D721Med (cell line): ENCODE measurements at regions not wholly inside any gene's neighbourhood (a gene's known extent, or its start where the extent isn't known, plus 50 kb on each side); places are given as distances from the start of the nearest gene placed in this dataset.

ENCODE experiments used
- DNase-seq: peaks from one replicate; pipeline ENCODE4 v3.0.0; 2011; ENCODE audit warnings: low spot score; ENCODE audit not compliant: insufficient read length
- FAIRE-seq: peaks from 2 replicates; lab custom pipeline; 2011; peaks lifted over from hg19 to GRCh38; lab: Jason Lieb, UNC
- CTCF ChIP-seq: IDR thresholded peaks from 2 replicates; pipeline ENCODE4 v1.5.1; 2012; ENCODE audit warnings: mild to moderate bottlenecking, control low read depth; ENCODE audit not compliant: insufficient read depth; ENCODE audit errors: missing control alignments

DNA sequence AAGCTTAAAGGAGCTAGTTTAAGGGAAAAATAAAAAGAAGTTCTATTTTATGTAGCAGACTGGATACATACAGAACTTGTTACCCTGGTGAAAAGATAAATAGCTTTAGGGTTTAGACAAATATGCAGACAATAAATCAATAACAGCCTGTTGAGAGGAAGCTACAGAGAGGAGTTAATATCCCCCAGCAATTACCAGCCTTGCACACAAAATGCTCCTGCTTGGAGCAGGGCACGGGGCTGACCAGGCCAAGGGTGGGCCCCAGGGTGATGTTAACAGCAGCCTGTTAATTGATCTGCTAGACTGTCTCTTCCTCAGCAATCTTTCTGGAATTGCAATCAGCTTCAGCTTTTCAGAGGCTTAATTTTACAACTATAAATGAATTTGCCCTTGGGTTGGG lies 125.1 kb upstream of the SOX4 start:
- FAIRE-seq (no peak), DNase-seq (no peak)
- TF ChIP-seq CTCF = no peak

- no peak for FAIRE-seq
- no peak for DNase-seq
- TF ChIP-seq CTCF = no peak
These were observed 124.3 kb upstream of the SOX4 start for GRCh38 chr6:21469213-21469612.

GRCh38 chr6:21476112-21476511 lies 117.4 kb upstream of the SOX4 start:
- DNase-seq (no peak), FAIRE-seq (no peak)
- TF ChIP-seq CTCF = no peak

DNA sequence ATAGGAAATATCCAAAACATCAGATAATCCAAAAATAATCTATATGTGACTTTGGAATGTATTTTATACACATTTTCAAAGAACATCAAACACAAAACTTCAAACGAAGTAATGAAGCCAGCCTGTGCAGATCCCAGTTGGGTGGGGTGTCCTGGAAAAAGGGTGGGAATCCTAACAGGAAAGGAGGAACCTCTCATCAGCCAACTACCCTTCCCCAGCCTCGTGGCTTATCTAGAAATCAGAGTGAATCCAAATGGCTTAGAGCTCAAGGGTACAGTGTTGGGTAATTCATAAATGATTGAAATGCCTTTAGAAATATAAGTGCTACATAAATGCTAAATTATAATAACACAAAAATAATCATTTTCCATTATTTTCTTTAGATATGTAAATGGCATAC lies 115.1 kb upstream of the SOX4 start:
- no peak for TF ChIP-seq CTCF
- DNase-seq (no peak), FAIRE-seq (no peak)

DNA sequence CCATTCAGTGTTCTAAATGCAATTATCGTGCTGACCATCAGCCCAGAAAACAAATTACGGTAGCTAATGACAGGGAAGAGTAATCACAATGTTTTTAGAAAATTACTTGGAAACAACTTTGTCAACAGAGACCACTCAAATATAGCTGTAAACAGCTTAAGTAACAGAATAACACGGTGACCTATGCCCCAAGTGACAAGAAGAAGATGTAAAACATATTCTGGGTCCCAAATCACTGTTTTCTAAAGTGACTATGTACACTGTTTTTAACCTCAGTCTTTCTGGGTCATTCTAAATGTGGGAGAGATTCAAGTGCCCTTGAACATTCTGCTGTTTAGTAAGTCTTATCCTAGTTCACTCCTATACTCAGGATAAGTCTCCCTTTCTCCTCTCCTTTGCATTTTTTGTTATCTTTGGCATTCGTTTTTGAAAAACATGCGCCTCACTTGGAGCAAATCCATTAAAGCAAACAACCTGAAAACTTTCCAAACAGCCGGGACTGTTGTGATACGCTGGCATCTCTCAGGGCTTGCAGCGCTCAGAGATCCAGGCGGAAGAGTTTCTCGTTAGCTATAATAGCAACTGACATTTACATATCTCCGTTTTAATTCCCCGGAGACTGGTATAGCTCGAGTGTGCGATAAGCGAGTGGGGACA lies 114.5 kb upstream of the SOX4 start:
- DNase-seq = no peak
- no peak for TF ChIP-seq CTCF
- FAIRE-seq = no peak

- DNase-seq = no peak
- TF ChIP-seq CTCF = no peak
- FAIRE-seq = no peak
These were observed 107.4 kb upstream of the SOX4 start for GRCh38 chr6:21486115-21486514.

DNA sequence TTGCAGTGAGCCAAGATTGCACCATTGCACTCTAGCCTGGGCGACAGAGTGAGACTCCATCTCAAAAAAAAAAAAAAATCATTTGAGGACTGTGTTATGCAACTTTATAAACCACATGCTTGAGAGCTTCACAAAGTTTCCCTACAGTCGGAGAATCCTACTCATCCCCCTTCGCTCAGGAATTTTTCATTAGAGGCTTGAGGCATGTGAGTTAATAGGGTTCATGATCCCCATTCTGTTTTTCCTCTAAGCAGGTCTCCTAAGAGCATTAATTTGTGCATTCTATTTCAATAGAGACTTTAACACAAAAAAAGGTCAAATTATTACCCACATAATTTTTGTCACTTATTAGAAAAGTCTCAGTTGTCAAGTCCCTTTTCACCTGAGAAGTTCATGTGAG lies 103.7 kb upstream of the SOX4 start:
- TF ChIP-seq CTCF = no peak
- FAIRE-seq (no peak), DNase-seq (no peak)
